ENCODE measurements at regions not wholly inside any gene's neighbourhood (a gene's known extent, or its start where the extent isn't known, plus 50 kb on each side); places are given as distances from the start of the nearest gene placed in this dataset.
A peak's percentile ranks its signal among the peaks of the same experiment; 100 is the strongest.

GRCh38 chr1:81242103-81242502, 558.6 kb upstream of the ADGRL2 start:
- Mint-ChIP-seq H3K36me3 (ENCODE audit: low read depth) (no peaks in the 10 kb centered on the region), H3K4me3 (no peak overlapping the region), H3K27ac (no peak overlapping the region), H3K4me1 (ENCODE audit: low read depth) (no peaks in the 10 kb centered on the region), H3K27me3 (ENCODE audit: low read depth) (no peaks in the 10 kb centered on the region), H3K9me3 (no peaks in the 10 kb centered on the region)

GRCh38 chr1:81238129-81238528, 562.6 kb upstream of the ADGRL2 start:
- Mint-ChIP-seq H3K36me3 (ENCODE audit: low read depth) (no peaks in the 10 kb centered on the region), H3K9me3 (no peaks in the 10 kb centered on the region), H3K27me3 (ENCODE audit: low read depth) (no peaks in the 10 kb centered on the region), H3K4me3 (peak overlapping the region; percentile 25), H3K27ac (no peak overlapping the region), H3K4me1 (ENCODE audit: low read depth) (no peaks in the 10 kb centered on the region)

DNA sequence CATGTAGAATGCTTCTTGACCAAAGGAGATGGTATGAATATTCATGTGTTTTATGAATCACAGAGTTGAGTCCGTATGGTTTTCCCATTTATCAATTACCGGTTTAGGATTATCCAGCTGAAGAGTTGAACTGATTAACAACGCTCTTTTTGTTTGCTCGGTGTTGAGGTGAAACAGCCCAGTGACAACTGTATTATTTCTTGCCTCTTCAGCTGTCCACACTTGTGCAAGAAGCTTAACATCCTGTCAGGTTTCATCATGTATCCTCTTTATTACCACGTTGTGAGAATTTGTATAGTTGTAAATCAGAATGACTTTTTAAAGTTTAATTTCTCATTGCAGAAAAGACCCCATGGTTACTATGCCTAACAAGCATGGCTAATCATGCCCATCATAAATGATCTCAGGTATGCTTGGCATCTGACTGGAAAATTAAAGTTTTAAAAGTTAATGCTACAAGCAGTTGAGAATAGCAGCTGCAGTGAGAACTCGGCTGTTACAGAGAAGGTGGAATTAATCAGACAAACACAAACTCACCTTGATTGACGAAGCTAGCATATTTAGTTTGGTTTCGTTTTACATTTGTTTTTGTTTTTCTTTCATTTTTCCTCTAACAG, 563.2 kb upstream of the ADGRL2 start:
- Mint-ChIP-seq H3K36me3 (ENCODE audit: low read depth) (no peaks in the 10 kb centered on the region), H3K9me3 (no peaks in the 10 kb centered on the region), H3K4me1 (ENCODE audit: low read depth) (no peaks in the 10 kb centered on the region), H3K27me3 (ENCODE audit: low read depth) (no peaks in the 10 kb centered on the region), H3K27ac (no peak overlapping the region), H3K4me3 (peak overlapping the region; percentile 25)

GRCh38 chr1:81234237-81234636, 566.5 kb upstream of the ADGRL2 start:
- Mint-ChIP-seq H3K27me3 (ENCODE audit: low read depth) (no peaks in the 10 kb centered on the region), H3K4me1 (ENCODE audit: low read depth) (no peaks in the 10 kb centered on the region), H3K4me3 (no peak overlapping the region), H3K27ac (no peak overlapping the region), H3K36me3 (ENCODE audit: low read depth) (no peaks in the 10 kb centered on the region), H3K9me3 (no peaks in the 10 kb centered on the region)

GRCh38 chr1:81233591-81233990, 567.1 kb upstream of the ADGRL2 start:
- Mint-ChIP-seq H3K4me3 (no peak overlapping the region), H3K4me1 (ENCODE audit: low read depth) (no peaks in the 10 kb centered on the region), H3K27ac (no peak overlapping the region), H3K27me3 (ENCODE audit: low read depth) (no peaks in the 10 kb centered on the region), H3K36me3 (ENCODE audit: low read depth) (no peaks in the 10 kb centered on the region), H3K9me3 (no peaks in the 10 kb centered on the region)

- Mint-ChIP-seq H3K27me3 (ENCODE audit: low read depth) (no peaks in the 10 kb centered on the region), H3K36me3 (ENCODE audit: low read depth) (no peaks in the 10 kb centered on the region), H3K27ac (no peak overlapping the region), H3K4me1 (ENCODE audit: low read depth) (no peaks in the 10 kb centered on the region), H3K4me3 (no peak overlapping the region), H3K9me3 (no peaks in the 10 kb centered on the region)
These were observed 568.3 kb upstream of the ADGRL2 start for GRCh38 chr1:81232420-81232819.

- Mint-ChIP-seq H3K4me1 (ENCODE audit: low read depth) (no peaks in the 10 kb centered on the region), H3K4me3 (no peak overlapping the region), H3K36me3 (ENCODE audit: low read depth) (no peaks in the 10 kb centered on the region), H3K9me3 (no peaks in the 10 kb centered on the region), H3K27ac (no peak overlapping the region), H3K27me3 (ENCODE audit: low read depth) (no peaks in the 10 kb centered on the region)
These were observed 569.0 kb upstream of the ADGRL2 start for GRCh38 chr1:81231729-81232038.

GRCh38 chr1:81230983-81231728, 569.6 kb upstream of the ADGRL2 start:
- Mint-ChIP-seq H3K9me3 (no peaks in the 10 kb centered on the region), H3K36me3 (ENCODE audit: low read depth) (no peaks in the 10 kb centered on the region), H3K27me3 (ENCODE audit: low read depth) (no peaks in the 10 kb centered on the region), H3K4me3 (no peak overlapping the region), H3K4me1 (ENCODE audit: low read depth) (no peaks in the 10 kb centered on the region), H3K27ac (no peak overlapping the region)

- no peak overlapping the region for H3K4me3 Mint-ChIP-seq
- H3K4me1 Mint-ChIP-seq (ENCODE audit: low read depth), result no peaks in the 10 kb centered on the region
- H3K27me3 Mint-ChIP-seq (ENCODE audit: low read depth), result no peaks in the 10 kb centered on the region
- H3K36me3 Mint-ChIP-seq (ENCODE audit: low read depth), result no peaks in the 10 kb centered on the region
- H3K9me3 Mint-ChIP-seq, result no peaks in the 10 kb centered on the region
- no peak overlapping the region for H3K27ac Mint-ChIP-seq
These were observed 571.8 kb upstream of the ADGRL2 start for GRCh38 chr1:81228926-81229325.

- Mint-ChIP-seq H3K27me3 (ENCODE audit: low read depth) (no peaks in the 10 kb centered on the region), H3K4me1 (ENCODE audit: low read depth) (no peaks in the 10 kb centered on the region), H3K9me3 (no peaks in the 10 kb centered on the region)
These were observed 574.2 kb upstream of the ADGRL2 start for GRCh38 chr1:81226603-81226928.

GRCh38 chr1:81225789-81226602, 574.7 kb upstream of the ADGRL2 start:
- Mint-ChIP-seq H3K4me1 (ENCODE audit: low read depth) (no peaks in the 10 kb centered on the region), H3K27me3 (ENCODE audit: low read depth) (no peaks in the 10 kb centered on the region), H3K4me3 (no peak overlapping the region), H3K9me3 (peaks cover 3% of the 10 kb centered on the region), H3K36me3 (ENCODE audit: low read depth) (no peaks in the 10 kb centered on the region), H3K27ac (no peak overlapping the region)

More at GRCh38 chr1:81226603-81226928, 574.2 kb upstream of the ADGRL2 start:
- Mint-ChIP-seq H3K36me3 (ENCODE audit: low read depth) (no peaks in the 10 kb centered on the region), H3K27ac (no peak overlapping the region), H3K4me3 (no peak overlapping the region)

GRCh38 chr1:81224222-81224621, 576.5 kb upstream of the ADGRL2 start:
- H3K9me3 Mint-ChIP-seq, result peaks cover 3% of the 10 kb centered on the region
- no peak overlapping the region for H3K27ac Mint-ChIP-seq
- H3K4me3 Mint-ChIP-seq, result no peak overlapping the region
- no peaks in the 10 kb centered on the region for H3K27me3 Mint-ChIP-seq (ENCODE audit: low read depth)
- H3K36me3 Mint-ChIP-seq (ENCODE audit: low read depth), result no peaks in the 10 kb centered on the region
- H3K4me1 Mint-ChIP-seq (ENCODE audit: low read depth), result no peaks in the 10 kb centered on the region

- Mint-ChIP-seq H3K4me1 (ENCODE audit: low read depth) (no peaks in the 10 kb centered on the region), H3K27me3 (ENCODE audit: low read depth) (no peaks in the 10 kb centered on the region), H3K36me3 (ENCODE audit: low read depth) (no peaks in the 10 kb centered on the region), H3K27ac (no peak overlapping the region), H3K4me3 (no peak overlapping the region), H3K9me3 (peaks cover 3% of the 10 kb centered on the region)
These were observed 579.2 kb upstream of the ADGRL2 start for GRCh38 chr1:81221564-81221963.

- Mint-ChIP-seq H3K27me3 (ENCODE audit: low read depth) (no peaks in the 10 kb centered on the region), H3K9me3 (peaks cover 3% of the 10 kb centered on the region), H3K36me3 (ENCODE audit: low read depth) (no peaks in the 10 kb centered on the region), H3K4me3 (no peak overlapping the region), H3K27ac (no peak overlapping the region), H3K4me1 (ENCODE audit: low read depth) (no peaks in the 10 kb centered on the region)
These were observed 580.1 kb upstream of the ADGRL2 start for GRCh38 chr1:81220614-81221071.

- Mint-ChIP-seq H3K27ac (no peak overlapping the region), H3K36me3 (ENCODE audit: low read depth) (no peaks in the 10 kb centered on the region), H3K4me1 (ENCODE audit: low read depth) (no peaks in the 10 kb centered on the region), H3K9me3 (peaks cover 3% of the 10 kb centered on the region), H3K27me3 (ENCODE audit: low read depth) (no peaks in the 10 kb centered on the region), H3K4me3 (no peak overlapping the region)
These were observed 583.7 kb upstream of the ADGRL2 start for GRCh38 chr1:81217058-81217457.

Data from T-helper 1 cell treated with Interleukin-12 subunit alpha and Interleukin-12 subunit beta and Interleukin-4 antibody, amounts not matched to agents 30 μg/mL and 1 μg/mL, for 36 hours (primary cell).